GM10248 (cell line): ENCODE measurements at regions not wholly inside any gene's neighbourhood (a gene's known extent, or its start where the extent isn't known, plus 50 kb on each side); places are given as distances from the start of the nearest gene placed in this dataset.

Experiments used
- CTCF ChIA-PET: fragments of 300-600 bp; sonication (Branson Sonifier 250); formaldehyde crosslinking; extraction: SDS; loops from one replicate; lab custom pipeline; 2021; ENCODE audit warnings: antibody characterized with exemption; lab: Yijun Ruan, JAX
- POLR2A ChIA-PET: fragments of 350-650 bp; sonication (Branson Sonifier 250); formaldehyde crosslinking; extraction: SDS; loops from one replicate; lab custom pipeline; 2020; ENCODE audit warnings: antibody characterized with exemption; lab: Yijun Ruan, JAX
- DNase-seq: peaks from one replicate; pipeline ENCODE4 v3.0.0; 2012; ENCODE audit errors: extremely low spot score
- CTCF ChIP-seq: IDR thresholded peaks from 2 replicates; pipeline ENCODE4 v1.5.1; 2012; ENCODE audit warnings: mild to moderate bottlenecking, low read depth; ENCODE audit errors: extremely low read depth, missing control alignments, control extremely low read depth

GRCh38 chr9:93826209-93826608 is 128.9 kb downstream of the BARX1 start:
- POLR2A ChIA-PET = no interaction called here
- CTCF ChIA-PET = no interaction called here
- peak; percentile 43 for DNase-seq
- peak; percentile 40 for TF ChIP-seq CTCF

- ChIA-PET CTCF (interaction anchor here (0.8 to 1.3 kb wide), 2 partner anchors 10 to 38 kb away, joined by 3 read pairs; no protein-coding TSS in a partner anchor), POLR2A (no interaction called here)
- peak; percentile 6 for DNase-seq
Measured at GRCh38 chr9:93825348-93826115, 129.6 kb downstream of the BARX1 start.

GRCh38 chr9:93824386-93825294 is 130.5 kb downstream of the BARX1 start:
- ChIA-PET CTCF (interaction anchor here (0.8 to 1.3 kb wide), 2 partner anchors 9 to 38 kb away, joined by 3 read pairs; no protein-coding TSS in a partner anchor), POLR2A (no interaction called here)
- DNase-seq = peak; percentile 13
- TF ChIP-seq CTCF = no peak

More at GRCh38 chr9:93825348-93826115, 129.6 kb downstream of the BARX1 start:
- TF ChIP-seq CTCF = no peak

GRCh38 chr9:93823245-93824072 is 131.7 kb downstream of the BARX1 start:
- no peak for DNase-seq
- TF ChIP-seq CTCF = no peak
- POLR2A ChIA-PET = no interaction called here
- CTCF ChIA-PET = no interaction called here

GRCh38 chr9:93822229-93822628 is 132.9 kb downstream of the BARX1 start:
- ChIA-PET POLR2A (no interaction called here), CTCF (no interaction called here)
- no peak for DNase-seq

More at GRCh38 chr9:93822229-93822628, 132.9 kb downstream of the BARX1 start:
- no peak for TF ChIP-seq CTCF
